Lower lobe of right lung (tissue), 2 donors: ENCODE measurements at regions not wholly inside any gene's neighbourhood (a gene's known extent, or its start where the extent isn't known, plus 50 kb on each side); places are given as distances from the start of the nearest gene placed in this dataset.

Experiments
- ATAC-seq, 2 donors: fragments of 200-7000 bp; cut with Tn5 transposase; one replicate each; pipeline ENCODE4 v1.9.1; 2020 to 2022; ENCODE audit warnings: mild to moderate bottlenecking in 2 of 2, moderate library complexity in 2 of 2
- DNase-seq: peaks from one replicate; pipeline ENCODE4 v3.0.0-alpha.2; 2020
- H3K27ac ChIP-seq: fragments of 200-600 bp; one replicate; pipeline ENCODE4 v1.8.0; 2022
- H3K27me3 ChIP-seq: fragments of 200-600 bp; one replicate; pipeline ENCODE4 v1.8.0; 2022; ENCODE audit warnings: low read depth
- H3K36me3 ChIP-seq: fragments of 200-600 bp; one replicate; pipeline ENCODE4 v1.8.0; 2022; ENCODE audit warnings: mild to moderate bottlenecking
- H3K4me1 ChIP-seq: fragments of 200-600 bp; one replicate; pipeline ENCODE4 v1.8.0; 2022
- H3K4me3 ChIP-seq: fragments of 200-600 bp; one replicate; pipeline ENCODE4 v1.8.0; 2022; ENCODE audit warnings: mild to moderate bottlenecking
- H3K9me3 ChIP-seq: fragments of 200-600 bp; one replicate; pipeline ENCODE4 v1.8.0; 2022
- intact Hi-C: fragments of 100-400 bp; cut with DNase I; formaldehyde crosslinking; loops from one replicate; pipeline ENCODE4 v1.11.0; 2022
- TF ChIP-seq, protein P1 (sequence below): fragments of 200-600 bp; IDR thresholded peaks from one replicate; pipeline ENCODE4 v1.8.0; 2022; ENCODE audit warnings: antibody characterized with exemption, mild to moderate bottlenecking
- donor health status: DM: no; HTN: yes; CAD: no; lungs with severe emphysema.

DNA sequence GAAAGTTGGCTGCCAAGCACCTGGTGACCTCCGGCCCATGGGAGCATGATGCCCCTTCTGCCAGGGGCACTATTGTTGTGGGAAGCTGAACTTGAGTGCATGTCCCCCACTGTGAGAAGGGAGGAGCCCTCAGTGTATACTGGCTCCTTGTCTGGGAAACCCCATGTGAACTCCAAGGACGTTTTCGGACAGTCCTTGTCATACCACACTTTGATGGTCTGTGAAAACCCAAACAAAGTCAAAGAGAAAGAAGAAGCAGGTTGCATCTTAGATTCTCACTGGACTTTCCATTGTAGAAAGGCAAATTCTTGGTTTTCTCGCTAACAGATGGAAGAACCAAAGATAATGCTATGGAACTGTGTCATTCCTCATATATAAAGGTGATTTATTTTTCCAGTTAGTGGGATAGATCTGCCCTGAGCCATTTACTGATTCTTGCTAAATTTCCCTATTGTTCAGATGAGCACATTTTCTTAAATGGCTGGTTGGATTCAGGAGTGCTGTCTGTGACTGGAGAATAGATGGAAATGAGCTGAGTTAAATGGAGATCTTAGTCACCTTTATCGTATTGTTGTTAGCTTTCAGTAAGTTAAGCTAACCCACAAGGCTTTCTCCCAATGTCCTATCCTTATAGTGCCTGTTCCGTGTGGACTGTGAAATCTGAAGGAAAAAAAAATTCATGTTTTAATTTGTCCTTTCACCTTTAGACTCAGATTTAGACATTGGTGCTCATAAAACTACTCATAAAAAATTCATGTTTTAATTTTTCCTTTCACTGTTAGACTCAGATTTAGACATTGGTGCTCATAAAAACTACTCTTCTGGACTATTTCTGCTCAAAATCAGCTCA lies 166.6 kb downstream of the ACTR3 start:
- TF ChIP-seq, protein P1, sequence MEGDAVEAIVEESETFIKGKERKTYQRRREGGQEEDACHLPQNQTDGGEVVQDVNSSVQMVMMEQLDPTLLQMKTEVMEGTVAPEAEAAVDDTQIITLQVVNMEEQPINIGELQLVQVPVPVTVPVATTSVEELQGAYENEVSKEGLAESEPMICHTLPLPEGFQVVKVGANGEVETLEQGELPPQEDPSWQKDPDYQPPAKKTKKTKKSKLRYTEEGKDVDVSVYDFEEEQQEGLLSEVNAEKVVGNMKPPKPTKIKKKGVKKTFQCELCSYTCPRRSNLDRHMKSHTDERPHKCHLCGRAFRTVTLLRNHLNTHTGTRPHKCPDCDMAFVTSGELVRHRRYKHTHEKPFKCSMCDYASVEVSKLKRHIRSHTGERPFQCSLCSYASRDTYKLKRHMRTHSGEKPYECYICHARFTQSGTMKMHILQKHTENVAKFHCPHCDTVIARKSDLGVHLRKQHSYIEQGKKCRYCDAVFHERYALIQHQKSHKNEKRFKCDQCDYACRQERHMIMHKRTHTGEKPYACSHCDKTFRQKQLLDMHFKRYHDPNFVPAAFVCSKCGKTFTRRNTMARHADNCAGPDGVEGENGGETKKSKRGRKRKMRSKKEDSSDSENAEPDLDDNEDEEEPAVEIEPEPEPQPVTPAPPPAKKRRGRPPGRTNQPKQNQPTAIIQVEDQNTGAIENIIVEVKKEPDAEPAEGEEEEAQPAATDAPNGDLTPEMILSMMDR: no peak
- Histone ChIP-seq H3K27ac (no peak overlapping the region), H3K36me3 (no peaks in the 10 kb centered on the region), H3K4me1 (no peaks in the 10 kb centered on the region), H3K9me3 (no peaks in the 10 kb centered on the region), H3K27me3 (no peaks in the 10 kb centered on the region), H3K4me3 (no peak overlapping the region)
- DNase-seq (no peak), ATAC-seq (no peak)
- intact Hi-C loops: no loop called here

DNA sequence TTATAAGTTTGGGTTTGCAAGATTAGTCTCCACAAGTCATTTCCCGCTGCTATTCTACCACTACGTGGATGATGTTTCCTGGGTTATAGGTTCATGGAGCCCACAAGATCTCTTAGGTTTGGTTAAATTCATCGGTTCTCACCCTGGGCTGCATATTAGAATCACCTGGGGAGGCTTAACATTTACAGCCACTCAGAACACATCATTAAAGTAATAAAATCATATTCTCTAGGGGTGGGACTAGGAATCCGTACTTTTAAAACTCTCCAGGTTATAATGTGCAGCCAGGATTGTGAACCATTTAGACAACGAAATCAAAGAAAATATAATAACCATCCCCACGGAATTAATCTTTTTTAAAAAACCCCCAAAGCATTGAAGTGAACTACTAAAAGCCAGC lies 167.7 kb downstream of the ACTR3 start:
- Histone ChIP-seq H3K9me3 (no peaks in the 10 kb centered on the region), H3K27me3 (no peaks in the 10 kb centered on the region), H3K27ac (no peak overlapping the region), H3K4me3 (no peak overlapping the region), H3K4me1 (no peaks in the 10 kb centered on the region), H3K36me3 (no peaks in the 10 kb centered on the region)
- DNase-seq (no peak), ATAC-seq (no peak)
- TF ChIP-seq, protein P1: no peak
- intact Hi-C loops: no loop called here

DNA sequence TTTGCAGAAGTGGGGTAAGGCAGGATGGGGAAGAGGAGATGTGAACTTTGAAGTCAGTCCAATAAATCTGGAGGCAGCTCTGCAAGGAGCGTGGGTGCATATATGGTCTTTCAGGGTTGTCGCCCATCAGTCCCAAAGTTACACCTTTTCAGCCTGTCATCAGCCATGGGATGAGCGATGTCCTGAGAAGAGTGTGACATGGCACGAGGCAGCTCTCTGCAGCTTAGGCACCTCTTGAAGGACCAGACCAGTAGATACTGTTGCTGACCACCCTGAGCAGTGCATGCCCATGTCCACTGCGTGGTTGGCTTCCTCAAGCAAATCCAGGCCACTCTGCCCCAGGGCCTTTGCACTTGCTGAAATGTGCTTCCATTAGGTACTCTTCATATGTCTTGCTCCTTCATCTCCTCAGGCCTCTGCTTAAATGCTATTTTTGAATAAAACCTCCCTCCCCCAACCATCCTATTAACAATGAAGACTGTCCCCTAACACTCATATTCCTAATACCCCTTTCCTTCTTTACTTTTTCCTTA lies 171.7 kb downstream of the ACTR3 start:
- TF ChIP-seq, protein P1: no peak
- Histone ChIP-seq H3K9me3 (no peaks in the 10 kb centered on the region), H3K4me1 (no peaks in the 10 kb centered on the region), H3K27me3 (no peaks in the 10 kb centered on the region), H3K36me3 (no peaks in the 10 kb centered on the region), H3K27ac (no peak overlapping the region), H3K4me3 (no peak overlapping the region)
- DNase-seq (no peak), ATAC-seq (no peak)
- intact Hi-C loops: no loop called here

DNA sequence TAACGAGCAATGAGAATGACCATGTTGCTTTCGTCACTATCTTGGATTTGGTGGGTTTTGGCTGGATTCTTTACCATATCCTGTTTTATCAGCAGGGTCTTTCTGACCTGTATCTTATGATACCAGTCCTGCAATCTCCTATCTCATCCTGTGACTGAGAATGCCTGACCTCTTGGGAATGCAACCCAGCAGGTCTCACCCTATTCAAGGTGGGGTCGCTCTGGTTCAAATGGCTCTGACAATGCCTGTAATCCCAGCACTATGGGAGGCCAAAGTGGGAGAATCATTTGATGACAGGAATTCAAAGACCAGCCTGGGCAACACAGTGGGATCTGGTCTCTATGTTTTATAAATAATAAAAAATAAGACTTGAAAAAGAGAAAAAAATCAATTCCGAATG lies 173.5 kb downstream of the ACTR3 start:
- Histone ChIP-seq H3K36me3 (no peaks in the 10 kb centered on the region), H3K4me3 (no peak overlapping the region), H3K27ac (no peak overlapping the region), H3K4me1 (no peaks in the 10 kb centered on the region), H3K27me3 (no peaks in the 10 kb centered on the region), H3K9me3 (no peaks in the 10 kb centered on the region)
- no peak for ATAC-seq
- intact Hi-C loops: no loop called here
- DNase-seq: no peak
- TF ChIP-seq, protein P1: no peak

DNA sequence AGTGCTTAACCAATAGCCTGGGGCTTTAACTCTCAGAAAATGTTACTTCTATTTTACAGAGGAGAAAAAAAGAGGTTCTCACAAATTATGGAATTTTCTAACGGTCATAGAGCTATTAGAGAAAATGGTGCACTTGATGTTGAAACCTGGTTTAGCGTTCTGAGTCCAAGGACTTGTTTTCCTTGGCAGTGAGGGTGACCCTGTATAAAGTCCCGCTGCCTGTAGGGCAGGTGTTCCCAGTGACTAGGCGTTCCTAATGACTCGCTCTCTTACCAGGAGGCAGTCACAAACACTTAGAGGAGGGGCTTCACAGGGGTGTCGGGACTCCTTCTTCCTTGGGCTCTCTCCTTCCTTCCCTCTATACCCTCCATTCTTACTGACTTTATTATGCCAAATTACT lies 175.8 kb downstream of the ACTR3 start:
- TF ChIP-seq, protein P1: no peak
- H3K27me3 ChIP-seq: no peaks in the 10 kb centered on the region
- no peaks in the 10 kb centered on the region for H3K4me1 ChIP-seq
- no peak overlapping the region for H3K4me3 ChIP-seq
- H3K9me3 ChIP-seq: no peaks in the 10 kb centered on the region
- no peaks in the 10 kb centered on the region for H3K36me3 ChIP-seq
- intact Hi-C loops: no loop called here
- ATAC-seq: no peak
- no peak for DNase-seq
- H3K27ac ChIP-seq: no peak overlapping the region
